ENCODE measurements at regions not wholly inside any gene's neighbourhood (a gene's known extent, or its start where the extent isn't known, plus 50 kb on each side); places are given as distances from the start of the nearest gene placed in this dataset.

DNA sequence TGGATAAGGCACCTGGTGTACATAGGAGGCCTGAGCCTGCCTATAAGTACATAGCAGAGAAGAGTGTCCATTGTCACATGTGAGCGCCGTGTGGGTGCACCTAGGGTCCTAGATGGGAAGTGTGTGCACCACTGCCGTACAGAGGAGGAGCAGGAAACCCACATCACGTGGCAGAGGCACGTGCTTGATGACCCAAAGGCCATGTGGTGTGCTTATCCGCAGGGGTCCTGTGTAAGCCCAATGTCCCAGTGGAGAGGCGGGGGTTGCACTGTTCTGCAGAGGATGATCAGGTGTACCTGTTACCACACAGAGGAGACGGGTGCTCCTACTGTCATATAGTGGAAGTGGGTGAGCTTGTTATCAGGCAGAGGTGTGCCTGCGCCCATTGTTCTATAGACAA lies 354.1 kb upstream of the IRX2 start:
- H3K4me2 ChIP-seq (replicated peaks; ENCODE audit: low read depth, low read length, poor library complexity, severe bottlenecking) = no peak overlapping the region
- no peak overlapping the region for H2AFZ ChIP-seq (ENCODE audit: insufficient read depth, low read depth, low read length, poor library complexity, severe bottlenecking)
- POLR2A ChIA-PET = no interaction called here
- no peak overlapping the region for H3K9ac ChIP-seq (ENCODE audit: low read length)
- no peak for ATAC-seq (ENCODE audit: low read depth)
- H3K4me3 ChIP-seq (ENCODE audit: control extremely low read depth in 1 of 5, extremely low read depth in 1 of 5, insufficient read depth in 1 of 5, low read depth in 2 of 5, low read length in 4 of 5) = no peak overlapping the region
- TF ChIP-seq, protein P1, sequence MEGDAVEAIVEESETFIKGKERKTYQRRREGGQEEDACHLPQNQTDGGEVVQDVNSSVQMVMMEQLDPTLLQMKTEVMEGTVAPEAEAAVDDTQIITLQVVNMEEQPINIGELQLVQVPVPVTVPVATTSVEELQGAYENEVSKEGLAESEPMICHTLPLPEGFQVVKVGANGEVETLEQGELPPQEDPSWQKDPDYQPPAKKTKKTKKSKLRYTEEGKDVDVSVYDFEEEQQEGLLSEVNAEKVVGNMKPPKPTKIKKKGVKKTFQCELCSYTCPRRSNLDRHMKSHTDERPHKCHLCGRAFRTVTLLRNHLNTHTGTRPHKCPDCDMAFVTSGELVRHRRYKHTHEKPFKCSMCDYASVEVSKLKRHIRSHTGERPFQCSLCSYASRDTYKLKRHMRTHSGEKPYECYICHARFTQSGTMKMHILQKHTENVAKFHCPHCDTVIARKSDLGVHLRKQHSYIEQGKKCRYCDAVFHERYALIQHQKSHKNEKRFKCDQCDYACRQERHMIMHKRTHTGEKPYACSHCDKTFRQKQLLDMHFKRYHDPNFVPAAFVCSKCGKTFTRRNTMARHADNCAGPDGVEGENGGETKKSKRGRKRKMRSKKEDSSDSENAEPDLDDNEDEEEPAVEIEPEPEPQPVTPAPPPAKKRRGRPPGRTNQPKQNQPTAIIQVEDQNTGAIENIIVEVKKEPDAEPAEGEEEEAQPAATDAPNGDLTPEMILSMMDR (IDR thresholded peaks at IDR 0.05) = no peak
- no peak for TF ChIP-seq EZH2 (IDR thresholded peaks at IDR 0.05; ENCODE audit: borderline replicate concordance, insufficient read depth, low read depth, low read length, poor library complexity, severe bottlenecking)
- no peak for DNase-seq
- intact Hi-C loops (cut with micrococcal nuclease) = no loop called here
- no peaks in the 10 kb centered on the region for H4K20me1 ChIP-seq (ENCODE audit: control insufficient read depth, insufficient read depth, low read length, poor library complexity, severe bottlenecking)
- peaks cover 5% of the 10 kb centered on the region for H3K27me3 Mint-ChIP-seq
- H3K4me3 Mint-ChIP-seq = no peak overlapping the region
- H3K36me3 ChIP-seq (replicated peaks in 1 of 2; ENCODE audit: control extremely low read depth in 1 of 2, control insufficient read depth in 1 of 2, extremely low read depth in 1 of 2, insufficient read depth in 2 of 2, low read length in 1 of 2) = no peaks in the 10 kb centered on the region
- H3K4me1 ChIP-seq (ENCODE audit: control insufficient read depth in 2 of 2, insufficient read depth in 2 of 2, low read length in 2 of 2) = no peaks in the 10 kb centered on the region
- H3K79me2 ChIP-seq (ENCODE audit: control insufficient read depth, insufficient read depth, low read length) = no peaks in the 10 kb centered on the region
- CTCF ChIA-PET = no interaction called here
- H3K9me3 ChIP-seq (ENCODE audit: control extremely low read depth in 1 of 3, control insufficient read depth in 2 of 3, insufficient read depth in 1 of 3, low read length in 2 of 3) = peaks cover 0 to 50% (median 0%) of the 10 kb centered on the region in 3 donors
- peaks cover 0 to 12% (median 1%) of the 10 kb centered on the region in 4 experiments for H3K27me3 ChIP-seq (replicated peaks in 1 of 4; ENCODE audit: control extremely low read depth in 1 of 4, control insufficient read depth in 3 of 4, insufficient read depth in 4 of 4, low read length in 3 of 4)
- no peaks in the 10 kb centered on the region for H3K4me1 Mint-ChIP-seq
- no peak overlapping the region for H3K27ac ChIP-seq (ENCODE audit: low read length in 2 of 2)
- no peak overlapping the region for H3K27ac Mint-ChIP-seq
- 66% methylated on average over 9 of the region's 9 CpGs for WGBS (ENCODE audit: insufficient coverage)
- peaks cover 2% of the 10 kb centered on the region for H3K9me3 Mint-ChIP-seq (ENCODE audit: insufficient read depth)

DNA sequence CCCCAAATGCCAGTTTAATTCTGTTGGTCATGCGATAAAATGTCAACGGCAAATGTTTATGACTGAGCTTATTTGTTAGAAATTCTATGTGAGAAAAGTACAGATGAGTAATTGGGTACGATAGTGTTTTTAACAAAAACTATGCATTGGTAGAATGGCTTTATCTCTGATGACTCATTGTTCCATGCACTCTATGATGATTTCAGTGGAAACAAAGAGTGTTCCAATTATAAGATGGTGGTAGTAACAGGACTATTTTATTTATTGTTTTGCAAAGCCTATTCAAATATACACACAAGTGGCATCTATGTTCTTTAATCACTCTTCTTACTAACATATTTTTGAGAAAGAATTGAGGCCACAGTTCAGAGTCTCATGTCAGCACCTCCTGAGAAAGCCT lies 353.7 kb upstream of the IRX2 start:
- Histone ChIP-seq H3K4me3 (ENCODE audit: control extremely low read depth in 1 of 5, extremely low read depth in 1 of 5, insufficient read depth in 1 of 5, low read depth in 2 of 5, low read length in 4 of 5) (no peak overlapping the region), H3K27ac (ENCODE audit: low read length in 2 of 2) (no peak overlapping the region), H3K27me3 (replicated peaks in 1 of 4; ENCODE audit: control extremely low read depth in 1 of 4, control insufficient read depth in 3 of 4, insufficient read depth in 4 of 4, low read length in 3 of 4) (peaks cover 0 to 12% (median 1%) of the 10 kb centered on the region in 4 experiments), H2AFZ (ENCODE audit: insufficient read depth, low read depth, low read length, poor library complexity, severe bottlenecking) (no peak overlapping the region), H3K4me2 (replicated peaks; ENCODE audit: low read depth, low read length, poor library complexity, severe bottlenecking) (no peak overlapping the region), H3K9ac (ENCODE audit: low read length) (no peak overlapping the region), H3K79me2 (ENCODE audit: control insufficient read depth, insufficient read depth, low read length) (no peaks in the 10 kb centered on the region), H4K20me1 (ENCODE audit: control insufficient read depth, insufficient read depth, low read length, poor library complexity, severe bottlenecking) (no peaks in the 10 kb centered on the region), H3K9me3 (ENCODE audit: control extremely low read depth in 1 of 3, control insufficient read depth in 2 of 3, insufficient read depth in 1 of 3, low read length in 2 of 3) (peaks cover 0 to 54% (median 0%) of the 10 kb centered on the region in 3 donors), H3K4me1 (ENCODE audit: control insufficient read depth in 2 of 2, insufficient read depth in 2 of 2, low read length in 2 of 2) (no peaks in the 10 kb centered on the region), H3K36me3 (replicated peaks in 1 of 2; ENCODE audit: control extremely low read depth in 1 of 2, control insufficient read depth in 1 of 2, extremely low read depth in 1 of 2, insufficient read depth in 2 of 2, low read length in 1 of 2) (no peaks in the 10 kb centered on the region)
- CTCF ChIA-PET = no interaction called here
- no peaks in the 10 kb centered on the region for H3K9me3 Mint-ChIP-seq (ENCODE audit: insufficient read depth)
- POLR2A ChIA-PET = no interaction called here
- no peak overlapping the region for H3K4me3 Mint-ChIP-seq
- peaks cover 5% of the 10 kb centered on the region for H3K27me3 Mint-ChIP-seq
- H3K27ac Mint-ChIP-seq = no peak overlapping the region
- ATAC-seq (ENCODE audit: low read depth) (no peak), DNase-seq (no peak)
- TF ChIP-seq, protein P1 (IDR thresholded peaks at IDR 0.05) = no peak
- no peak for TF ChIP-seq EZH2 (IDR thresholded peaks at IDR 0.05; ENCODE audit: borderline replicate concordance, insufficient read depth, low read depth, low read length, poor library complexity, severe bottlenecking)
- WGBS (ENCODE audit: insufficient coverage) = no CpG with 5 or more reads among the region's 3 CpGs
- H3K4me1 Mint-ChIP-seq = no peaks in the 10 kb centered on the region
- intact Hi-C loops (cut with micrococcal nuclease) = no loop called here
